GM19043 (cell line): ENCODE measurements at regions not wholly inside any gene's neighbourhood (a gene's known extent, or its start where the extent isn't known, plus 50 kb on each side); places are given as distances from the start of the nearest gene placed in this dataset.
"Not testable (repeated sequence)": the region's sequence is repeated elsewhere in the genome, so short reads cannot be mapped to it uniquely, and the experiment has no call there.

Experiments used
- ATAC-seq: cut with Tn5 transposase; IDR thresholded peaks from one replicate; pipeline ENCODE4 v1.9.1; 2021; ENCODE audit warnings: low read depth; ENCODE audit not compliant: unreplicated experiment

DNA sequence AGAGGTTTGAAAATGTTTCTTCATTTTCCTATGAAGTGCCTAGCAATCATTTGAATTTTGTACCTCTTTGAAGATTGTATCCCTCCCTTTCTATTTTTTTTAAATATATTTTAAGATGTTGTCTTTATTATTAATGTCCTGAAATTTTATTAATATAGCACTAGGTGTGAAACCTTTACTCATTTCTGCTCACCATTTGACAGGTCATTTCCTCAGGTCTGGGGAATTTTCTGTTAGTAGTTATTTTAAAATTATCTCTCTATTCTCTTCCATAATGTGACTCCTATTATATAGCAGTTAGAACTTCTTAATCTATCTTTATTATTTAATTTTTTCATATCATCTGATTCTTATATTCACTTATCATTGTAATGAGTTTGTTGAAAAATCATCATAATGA, 1038.6 kb upstream of the SLC39A10 start:
- no peak for ATAC-seq

DNA sequence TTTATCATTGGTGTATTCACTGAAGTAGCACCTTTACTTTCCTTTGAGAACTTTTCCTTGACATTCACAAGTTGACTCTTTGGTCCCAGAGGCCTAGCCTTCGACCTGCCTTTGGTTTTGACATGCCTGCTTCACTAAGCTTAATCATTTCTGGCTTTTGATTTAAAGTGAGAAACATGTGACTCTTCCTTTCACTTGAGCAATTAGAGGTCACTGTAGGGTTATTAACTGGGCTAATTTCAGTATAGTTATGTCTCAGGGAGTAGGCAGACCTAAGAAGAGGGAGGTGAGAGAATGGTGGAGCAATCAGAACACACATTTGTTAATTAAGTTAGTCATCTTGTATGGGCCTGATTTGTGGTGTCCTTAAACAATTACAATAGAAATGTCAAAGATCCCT, 1040.7 kb upstream of the SLC39A10 start:
- peak; percentile 66 for ATAC-seq

DNA sequence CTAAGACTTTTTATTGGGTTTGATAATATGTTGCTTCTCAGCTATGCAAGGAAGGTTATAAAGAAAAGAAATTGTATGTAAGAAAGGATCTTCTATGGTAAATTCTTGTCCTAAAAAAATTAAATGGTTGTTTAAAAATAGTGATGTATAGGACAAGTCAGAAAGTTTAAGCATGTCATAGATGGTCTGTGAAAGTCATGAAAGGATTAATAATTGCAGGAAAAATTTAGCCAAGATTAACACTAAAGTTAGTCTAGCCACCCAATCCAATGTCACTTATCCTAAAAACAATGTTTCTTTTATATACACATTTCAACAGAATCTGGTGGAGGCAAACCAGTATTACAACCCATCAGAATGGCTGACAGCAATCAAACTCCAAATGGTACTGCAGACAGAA, 1046.7 kb upstream of the SLC39A10 start:
- no peak for ATAC-seq

DNA sequence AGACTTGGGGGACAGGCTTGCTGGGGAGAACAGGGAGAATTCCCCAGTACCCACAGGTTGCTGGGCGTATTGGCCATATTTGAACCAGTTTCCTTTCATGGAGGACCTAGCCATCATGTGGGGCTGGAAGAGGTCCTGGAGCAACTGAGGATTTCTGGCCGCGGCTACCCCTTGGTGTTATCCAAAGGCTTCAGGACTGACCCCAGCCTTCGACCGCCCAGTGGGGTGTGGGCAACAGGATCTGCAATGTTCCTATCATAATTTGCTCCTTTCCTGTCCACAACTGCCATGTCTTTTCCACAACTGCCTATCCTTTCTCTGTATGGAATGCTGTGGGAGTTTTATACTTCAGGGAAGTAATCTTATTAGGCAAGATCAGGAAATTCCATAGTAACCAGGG, 1053.6 kb upstream of the SLC39A10 start:
- no peak for ATAC-seq

DNA sequence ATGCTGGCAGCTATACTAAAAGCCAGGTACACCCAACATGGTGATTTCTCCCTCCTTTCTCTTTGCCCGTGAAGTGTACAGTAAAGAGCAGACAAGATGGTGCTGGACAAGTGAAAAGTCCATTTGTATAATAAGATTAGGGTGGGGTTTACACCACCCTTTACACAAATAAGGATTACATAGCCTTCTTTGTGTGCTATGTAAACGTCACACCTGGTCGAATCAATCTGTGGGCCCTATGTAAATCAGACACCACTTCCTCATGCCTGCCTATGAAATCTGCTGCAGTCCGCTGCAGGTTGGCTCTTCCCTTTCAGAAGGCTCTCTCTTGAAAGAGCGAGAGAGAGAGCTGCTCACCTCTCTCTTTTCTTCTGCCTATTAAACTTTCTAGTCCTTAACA, 1054.3 kb upstream of the SLC39A10 start:
- no peak for ATAC-seq

DNA sequence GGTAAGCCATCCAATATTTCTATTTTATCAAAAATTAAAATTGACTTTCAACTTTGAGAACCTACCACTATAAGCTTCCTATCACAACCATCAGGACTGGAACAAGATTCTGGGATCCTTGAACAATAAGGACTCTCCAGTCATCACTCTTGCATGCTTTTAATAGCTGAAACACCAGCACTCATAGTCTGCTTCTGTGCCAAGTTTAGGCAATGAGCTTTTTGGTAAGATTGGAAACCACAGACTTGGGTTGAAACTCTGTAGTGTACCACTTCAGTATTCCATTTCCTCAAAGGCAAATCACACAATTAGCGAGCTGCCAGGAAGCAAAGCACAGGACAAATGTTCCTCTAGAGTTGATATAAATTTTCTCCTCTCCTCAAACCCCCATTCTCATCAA, 1065.8 kb upstream of the SLC39A10 start:
- no peak for ATAC-seq

DNA sequence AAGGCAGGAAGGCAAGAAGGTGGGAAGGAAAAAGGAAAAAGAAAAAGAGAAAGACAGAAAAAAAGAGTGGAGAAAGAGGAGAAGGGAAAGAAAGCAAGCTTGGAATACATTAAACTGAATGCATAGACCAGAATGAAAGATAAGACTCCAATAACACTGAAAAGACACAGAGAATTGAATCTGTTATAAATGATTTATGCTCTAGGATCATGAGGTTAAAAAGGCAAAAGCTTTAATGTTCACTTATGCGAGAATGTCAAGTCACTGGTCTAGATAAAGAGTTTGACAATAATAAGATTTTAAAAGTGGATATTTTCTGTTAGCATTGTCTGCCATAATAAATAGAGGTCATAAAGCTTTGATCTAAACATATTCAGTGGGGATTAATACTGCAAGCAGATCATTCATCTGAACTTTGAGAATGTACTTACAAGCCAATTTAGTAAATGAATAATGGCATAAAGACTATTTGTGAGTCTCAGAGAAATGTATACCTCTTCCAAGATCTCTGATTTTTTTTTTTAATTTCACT, 1069.2 kb upstream of the SLC39A10 start:
- no peak for ATAC-seq

DNA sequence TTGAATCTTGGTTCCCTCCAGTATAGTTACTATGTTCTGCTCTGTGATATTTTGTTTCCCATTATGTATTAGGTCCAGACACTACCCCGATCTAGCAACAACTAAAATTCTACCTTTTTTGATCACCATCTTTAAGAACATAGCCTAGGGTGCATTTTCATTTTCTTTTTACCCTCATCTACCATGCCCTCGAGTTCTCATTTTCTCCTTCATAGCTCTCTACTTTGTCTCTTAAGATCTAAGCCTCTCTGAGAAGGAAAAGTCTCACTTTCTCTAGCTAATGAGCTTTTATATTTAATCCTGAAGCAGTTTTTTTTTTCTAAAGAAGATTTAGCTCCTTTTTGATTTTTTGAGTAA, 1089.4 kb upstream of the SLC39A10 start:
- ATAC-seq: peak; percentile 39

DNA sequence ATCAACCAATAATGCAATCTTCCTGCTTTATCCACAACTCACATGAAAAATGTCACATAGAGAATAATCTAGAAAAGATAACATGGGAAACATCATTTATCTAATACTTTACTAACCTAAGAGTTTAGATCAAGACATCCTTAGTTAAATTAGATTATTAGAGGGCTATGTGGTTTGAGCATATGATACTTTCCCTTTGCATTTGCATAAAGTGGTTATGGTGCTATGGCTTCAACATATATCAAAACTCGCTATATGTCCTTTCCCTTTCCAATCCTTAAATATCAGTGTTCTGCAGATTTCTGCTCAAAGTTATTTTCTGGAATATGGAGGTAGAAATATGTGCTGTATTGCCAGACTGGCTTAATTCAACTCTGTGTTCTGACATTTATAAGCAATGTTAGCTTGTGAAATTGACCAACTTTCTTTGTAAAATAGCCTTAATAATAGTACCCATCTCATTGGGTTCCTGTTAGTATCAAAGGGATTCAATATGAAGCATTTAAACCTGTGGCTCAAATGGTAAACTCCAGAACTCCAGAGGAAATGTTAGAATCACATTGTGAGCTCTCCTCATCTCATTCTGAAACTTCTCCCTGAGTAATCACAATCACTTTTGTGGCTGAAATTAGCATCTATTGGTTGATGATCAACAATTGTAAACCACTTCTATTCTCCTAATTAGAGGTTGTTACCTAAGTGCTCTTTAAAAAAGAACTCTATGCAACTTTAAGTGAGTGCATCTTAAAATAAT, 1089.9 kb upstream of the SLC39A10 start:
- peak; percentile 84 for ATAC-seq

DNA sequence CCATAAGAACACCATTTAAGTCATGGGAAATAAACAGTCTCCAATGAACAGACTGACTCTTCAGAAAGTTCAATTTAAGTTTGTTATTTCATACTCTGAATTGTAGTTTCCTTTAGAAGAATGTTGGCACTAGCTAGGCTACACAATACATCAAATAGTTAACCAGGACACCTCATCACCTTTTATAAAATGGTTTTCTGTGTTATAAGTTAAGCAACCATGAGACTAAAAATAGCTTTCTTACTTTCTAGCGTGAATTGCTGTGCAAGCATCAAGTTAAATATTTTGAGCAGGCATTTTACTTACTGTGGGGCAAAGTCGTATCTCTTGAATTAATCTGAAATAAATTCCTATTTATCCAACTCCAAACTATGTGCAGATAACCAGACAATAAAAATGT, 1092.6 kb upstream of the SLC39A10 start:
- no peak for ATAC-seq

DNA sequence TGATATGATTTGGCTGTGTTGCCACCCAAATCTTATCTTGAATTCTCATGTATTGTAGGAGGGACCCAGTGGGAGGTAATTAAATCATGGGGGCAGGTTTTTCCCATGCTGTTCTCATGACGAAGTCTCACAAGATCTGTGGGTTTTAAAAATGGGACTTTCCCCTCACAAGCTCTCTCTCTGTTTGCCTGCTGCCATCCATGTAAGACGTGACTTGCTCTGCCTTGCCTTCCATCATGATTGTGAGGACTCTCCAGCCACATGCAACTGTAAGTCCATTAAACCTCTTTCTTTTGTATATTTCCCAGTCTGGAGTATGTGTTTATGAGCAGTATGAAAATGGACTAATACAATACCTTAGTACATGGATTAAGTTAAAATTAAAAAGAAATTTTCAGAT, 1094.7 kb upstream of the SLC39A10 start:
- no peak for ATAC-seq

DNA sequence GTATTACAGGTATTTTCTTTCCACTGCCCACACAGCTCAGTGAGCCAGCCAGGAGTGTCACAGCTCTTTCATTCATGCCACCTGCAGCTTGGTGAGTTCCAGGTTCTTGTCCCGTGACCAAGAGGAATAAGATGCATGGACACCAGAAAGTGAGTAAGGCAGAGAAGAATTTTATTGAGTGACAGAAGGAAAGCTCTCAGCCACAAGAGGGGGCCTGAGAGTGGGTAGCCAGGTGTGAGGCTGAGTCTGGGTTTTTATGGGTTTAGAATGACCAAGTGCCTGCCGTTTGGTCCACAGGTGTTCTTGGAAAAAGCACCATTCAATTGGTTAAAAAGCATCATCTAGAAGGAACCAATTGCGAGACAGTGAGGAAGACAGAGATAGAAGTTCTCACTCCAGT, 1097.1 kb upstream of the SLC39A10 start:
- ATAC-seq: no peak

DNA sequence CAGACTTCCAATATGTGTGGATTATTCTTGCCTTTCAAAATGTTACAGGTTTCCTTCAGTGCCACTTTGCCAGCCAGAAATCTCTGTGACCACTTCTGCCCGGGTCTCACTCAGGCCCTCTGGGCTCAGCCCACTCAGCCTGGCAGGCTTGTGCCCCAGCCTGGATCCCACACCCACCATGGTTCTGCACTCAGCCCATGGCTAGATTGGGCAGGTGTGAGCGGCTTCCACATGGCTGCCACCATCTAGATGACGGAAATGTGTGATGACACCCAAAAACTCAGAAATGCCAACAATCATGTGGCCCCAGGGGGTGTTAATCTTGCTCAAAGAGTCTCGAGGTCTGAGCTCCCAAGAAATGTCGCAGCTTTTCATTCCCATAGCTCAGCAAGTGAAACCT, 1097.5 kb upstream of the SLC39A10 start:
- ATAC-seq: no peak

DNA sequence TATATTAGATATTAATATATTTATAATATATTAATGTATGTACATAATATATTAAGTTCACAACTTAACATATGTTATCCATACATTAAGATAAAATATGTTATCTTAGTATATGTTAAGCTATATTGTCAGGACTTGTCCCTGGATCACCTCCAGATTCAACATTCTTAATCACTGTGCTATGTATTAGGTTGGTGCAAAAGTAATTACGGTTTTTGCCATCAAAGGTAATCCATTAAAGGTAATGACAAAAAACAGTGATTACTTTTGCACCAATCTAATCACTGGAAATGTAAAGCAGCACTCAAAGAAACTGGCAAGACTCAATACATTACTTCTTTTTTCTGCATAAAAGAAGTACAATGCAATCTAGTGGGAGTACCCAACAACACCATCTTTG, 1099.0 kb upstream of the SLC39A10 start:
- no peak for ATAC-seq

DNA sequence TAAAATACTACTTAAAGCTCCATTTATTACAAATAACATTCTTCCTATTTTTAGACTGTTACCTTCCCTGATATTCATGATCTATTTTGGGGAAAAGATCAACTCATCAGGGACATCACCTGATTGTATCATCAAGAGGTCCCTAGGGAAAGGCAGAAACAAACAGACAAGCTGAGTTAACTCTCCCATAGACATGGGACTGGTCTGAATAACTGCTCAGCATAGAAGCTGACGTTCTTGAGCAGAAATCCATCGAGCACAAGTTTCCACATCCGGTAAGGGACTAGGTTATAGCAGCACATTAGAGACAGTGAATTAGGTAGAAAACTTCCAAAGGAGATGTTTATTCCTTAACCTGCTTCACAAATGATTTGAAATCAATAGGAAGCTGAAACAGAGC, 1100.4 kb upstream of the SLC39A10 start:
- ATAC-seq: no peak

DNA sequence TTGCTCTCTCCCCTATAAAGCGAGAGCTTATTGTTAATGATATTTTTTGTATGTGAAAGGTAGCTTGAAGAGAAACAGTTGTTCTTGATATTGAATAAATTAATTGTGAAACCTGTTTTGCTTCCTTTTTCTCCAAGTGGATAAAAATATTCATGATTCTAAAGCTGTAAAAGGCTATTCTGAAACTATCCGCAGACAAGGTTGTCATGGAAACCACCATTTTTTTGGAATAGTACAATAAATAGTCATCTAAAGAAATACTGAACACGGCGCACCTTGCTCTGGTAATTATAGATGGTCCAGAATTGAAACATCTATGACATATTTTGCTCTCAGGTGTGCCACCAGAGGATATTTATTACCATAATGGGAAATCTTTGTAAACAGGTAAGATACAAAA, 1103.0 kb upstream of the SLC39A10 start:
- no peak for ATAC-seq

DNA sequence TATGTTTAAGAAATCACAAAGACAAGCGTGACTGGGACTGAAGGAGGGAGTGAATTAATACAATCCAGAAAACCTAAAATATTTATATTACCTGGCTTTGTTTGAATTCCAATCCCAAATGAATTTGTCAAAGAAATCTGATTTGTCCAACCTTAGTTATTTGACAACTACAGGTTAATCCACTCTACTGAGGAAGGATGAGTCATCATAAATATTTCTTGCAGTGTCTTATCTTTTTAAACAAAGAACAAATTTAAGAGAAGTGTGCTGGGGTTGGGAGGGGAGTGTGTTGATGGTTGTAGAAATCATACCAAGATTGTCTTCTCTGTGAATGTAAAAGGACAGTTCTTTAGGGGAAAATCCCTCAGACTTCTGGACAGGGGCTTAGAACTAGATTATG, 1106.3 kb upstream of the SLC39A10 start:
- no peak for ATAC-seq

DNA sequence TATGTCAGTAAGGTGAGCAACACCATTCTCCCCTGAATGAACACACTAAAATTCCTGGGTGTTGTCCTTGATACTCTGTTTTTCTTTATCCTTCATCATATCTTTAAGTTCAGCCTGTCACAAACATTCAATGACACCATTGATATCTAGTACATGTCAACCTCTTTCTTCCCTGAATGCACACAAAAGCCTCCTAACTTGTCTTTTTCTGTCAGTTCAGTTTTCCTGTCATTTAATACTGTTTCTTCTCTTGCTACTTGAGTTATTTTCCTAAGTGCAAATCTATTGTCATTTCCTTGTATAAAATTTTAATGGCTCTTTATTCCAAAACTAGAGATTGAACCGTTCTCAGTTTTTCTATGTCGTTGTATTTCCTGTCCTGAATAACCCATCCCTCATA, 1107.6 kb upstream of the SLC39A10 start:
- no peak for ATAC-seq

DNA sequence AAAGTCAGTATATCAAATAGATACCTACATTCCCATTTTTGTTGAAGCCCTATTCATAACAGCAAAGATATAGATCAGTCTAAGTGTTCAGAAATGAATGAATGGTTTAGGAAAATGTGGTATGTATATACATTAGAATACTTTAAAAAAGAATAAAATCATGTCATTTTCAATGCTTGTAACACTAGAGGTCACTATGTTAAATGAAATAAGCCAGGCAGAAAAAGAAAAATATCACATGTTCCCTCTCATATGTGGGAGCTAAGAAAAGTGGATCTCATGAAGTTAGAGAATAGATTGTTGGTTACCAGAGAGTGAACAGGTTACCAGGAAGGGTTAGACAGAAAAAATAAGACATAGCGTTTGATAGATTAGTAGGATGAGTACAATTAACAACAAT, 1111.0 kb upstream of the SLC39A10 start:
- no peak for ATAC-seq

DNA sequence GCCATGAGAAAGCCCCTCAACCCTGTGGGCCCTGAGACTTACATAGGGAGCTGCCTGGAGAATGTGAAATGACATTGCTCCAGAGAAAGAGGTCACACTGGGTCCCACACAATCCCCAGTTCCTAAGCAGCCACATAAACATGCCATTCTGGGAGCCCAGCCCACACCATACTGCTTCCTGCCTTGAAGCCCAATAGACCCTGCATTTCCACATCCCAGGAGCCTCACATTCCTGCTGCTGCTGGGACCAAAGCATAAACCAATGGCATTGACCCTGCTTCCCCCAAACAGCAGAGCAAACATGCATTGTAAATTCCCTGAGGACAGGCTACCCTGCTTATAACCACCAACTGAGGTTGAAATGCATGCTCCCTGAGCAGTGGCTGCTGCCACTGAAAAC, 1117.6 kb upstream of the SLC39A10 start:
- no peak for ATAC-seq

DNA sequence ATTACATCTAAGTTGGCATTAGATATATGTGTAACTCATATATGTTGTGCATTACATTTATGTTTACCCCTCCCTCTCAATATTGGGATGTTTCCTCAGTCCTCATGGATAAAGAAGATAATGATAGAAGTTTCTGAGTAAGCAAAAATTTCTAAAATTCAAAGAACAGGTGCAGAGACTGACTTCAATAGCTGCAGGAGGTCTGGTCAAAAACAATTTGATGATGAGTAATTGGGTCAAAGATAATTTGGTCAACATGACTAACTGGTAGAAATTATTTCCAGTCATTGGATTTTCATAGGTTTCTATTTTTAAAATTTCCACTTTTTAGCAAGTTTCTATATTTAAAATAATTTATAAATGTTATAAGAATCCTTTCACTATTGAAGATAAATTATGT, 1130.9 kb upstream of the SLC39A10 start:
- ATAC-seq: no peak

DNA sequence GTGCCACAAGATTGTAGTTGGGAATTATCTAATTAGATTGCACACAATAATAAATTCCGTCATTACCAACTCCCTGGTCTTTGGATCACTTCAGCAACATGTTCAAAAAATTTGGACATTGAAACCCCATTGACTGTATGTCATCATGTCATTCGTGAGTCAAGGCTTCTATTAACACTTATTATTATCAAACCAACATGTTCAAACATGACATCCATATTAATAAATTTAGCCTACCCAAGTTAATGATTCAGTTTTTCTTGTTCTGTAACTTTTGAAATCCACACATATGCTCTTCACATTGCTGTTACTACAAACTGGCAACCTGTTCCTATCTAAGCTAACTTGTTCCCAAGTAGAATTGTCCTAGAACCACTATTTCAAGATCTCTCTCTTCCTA, 1142.7 kb upstream of the SLC39A10 start:
- no peak for ATAC-seq

DNA sequence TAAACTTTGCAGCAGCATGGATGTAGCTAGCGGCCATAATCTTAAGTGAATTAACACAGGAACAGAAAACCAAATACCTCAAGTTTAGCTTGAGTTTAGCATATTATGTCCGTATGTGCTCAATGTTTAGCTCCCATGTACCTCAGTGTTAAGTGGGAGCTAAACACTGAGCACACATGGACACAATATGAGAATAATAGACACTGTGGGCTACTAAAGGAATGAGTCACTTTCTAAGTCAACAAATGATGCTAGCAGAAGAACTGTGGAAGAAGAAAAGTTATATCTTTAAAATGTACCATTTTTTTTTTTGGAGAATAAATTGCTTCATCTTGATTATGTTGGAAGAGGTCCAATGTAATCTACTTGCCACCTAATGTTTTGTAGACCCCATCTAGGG, 1146.0 kb upstream of the SLC39A10 start:
- ATAC-seq: not testable (repeated sequence)
